Ishikawa (cell line): ENCODE measurements at regions not wholly inside any gene's neighbourhood (a gene's known extent, or its start where the extent isn't known, plus 50 kb on each side); places are given as distances from the start of the nearest gene placed in this dataset.

Experiments
- CEBPB ChIP-seq: IDR thresholded peaks from 2 replicates; pipeline ENCODE4 v1.6.1; 2012
- EGR1 ChIP-seq: IDR thresholded peaks from 2 replicates; pipeline ENCODE4 v1.6.1; 2012
- EP300 ChIP-seq: IDR thresholded peaks from 2 replicates; pipeline ENCODE4 v1.6.1; 2012; ENCODE audit warnings: borderline replicate concordance
- TEAD4 ChIP-seq: IDR thresholded peaks from 2 replicates; pipeline ENCODE4 v1.6.1; 2012
- YY1 ChIP-seq: IDR thresholded peaks from 2 replicates; pipeline ENCODE4 v1.6.1; 2012; ENCODE audit warnings: low read depth

DNA sequence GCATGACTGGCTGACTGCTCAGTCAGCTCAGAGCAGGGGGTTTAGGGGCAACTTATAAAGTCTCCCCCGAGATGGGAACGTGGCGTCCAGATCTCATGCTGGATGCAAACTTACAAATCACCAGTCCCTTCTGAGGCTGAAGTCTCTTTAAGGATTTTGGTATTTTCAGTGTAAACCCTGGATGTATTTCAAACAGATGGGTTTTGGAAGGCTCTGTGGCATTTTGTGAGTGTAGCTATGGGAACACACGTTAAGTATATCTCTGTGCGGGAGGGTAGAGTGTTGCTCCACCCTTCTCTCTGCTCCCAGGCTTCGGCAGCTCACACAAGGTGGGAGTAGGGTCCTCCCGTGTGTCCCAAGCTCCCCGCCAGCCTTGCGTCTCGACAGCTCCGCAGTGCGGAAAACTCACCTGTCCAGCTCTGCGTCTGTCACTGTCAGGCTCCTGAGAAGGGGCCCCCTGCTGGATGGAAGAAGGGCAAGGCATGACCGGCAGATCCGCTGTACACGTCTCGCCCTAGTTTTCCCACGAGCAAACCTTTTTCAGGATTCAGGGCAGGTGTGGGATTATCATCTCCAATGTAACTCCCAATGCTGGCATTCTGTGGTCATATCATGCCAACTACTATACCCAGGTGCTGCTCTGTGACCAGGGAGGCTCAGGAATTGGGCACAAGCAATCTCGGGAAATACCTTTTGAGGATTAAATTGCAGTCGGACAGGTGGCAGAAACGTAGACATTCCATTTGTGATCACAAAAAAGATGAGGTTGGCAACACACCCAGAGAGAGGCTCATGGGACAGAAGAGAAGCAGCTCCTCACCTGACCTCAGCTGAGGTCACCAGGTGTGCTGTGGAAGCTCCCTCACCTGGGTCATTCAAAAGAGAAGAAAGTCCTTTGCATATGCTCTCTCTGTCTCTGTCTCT is 313.9 kb upstream of the B3GAT1 start:
- TF ChIP-seq EGR1 (no peak), EP300 (no peak), CEBPB (no peak), TEAD4 (no peak), YY1 (no peak)
